Brain microvascular endothelial cell (primary cell): ENCODE measurements at regions not wholly inside any gene's neighbourhood (a gene's known extent, or its start where the extent isn't known, plus 50 kb on each side); places are given as distances from the start of the nearest gene placed in this dataset.
A peak's percentile ranks its signal among the peaks of the same experiment; 100 is the strongest.

Source experiments
- DNase-seq: peaks from one replicate; pipeline ENCODE4 v3.0.0-alpha.2; 2020
- H3K27ac ChIP-seq: fragments of 250-450 bp; sonication (Bioruptor Pico); 2 replicates; pipeline ENCODE4 v1.5.1; 2020; ENCODE audit warnings: mild to moderate bottlenecking, moderate library complexity
- H3K27me3 ChIP-seq: fragments of 250-450 bp; sonication (Bioruptor Pico); replicated peaks from 2 replicates; pipeline ENCODE4 v1.5.1; 2020; ENCODE audit warnings: mild to moderate bottlenecking
- H3K36me3 ChIP-seq: fragments of 250-450 bp; sonication (Bioruptor Pico); replicated peaks from 2 replicates; pipeline ENCODE4 v1.5.1; 2020; ENCODE audit warnings: mild to moderate bottlenecking
- H3K4me3 ChIP-seq: 2 replicates; pipeline ENCODE4 v1.5.1; 2011; ENCODE audit warnings: low read depth, mild to moderate bottlenecking, control low read depth, low read length, moderate library complexity
- in situ Hi-C: cut with HindIII; loops from 2 replicates; pipeline ENCODE4 v1.10.0; 2017; ENCODE audit warnings: low sequenced_read_pairs, low pct_ligation_motif_present
- TF ChIP-seq, protein P1 (sequence below): IDR thresholded peaks from 2 replicates; pipeline ENCODE4 v1.5.1; 2011; ENCODE audit warnings: low read depth, mild to moderate bottlenecking, moderate library complexity, low read length, control low read depth, inconsistent platforms; ENCODE audit errors: missing control alignments

- TF ChIP-seq, protein P1, sequence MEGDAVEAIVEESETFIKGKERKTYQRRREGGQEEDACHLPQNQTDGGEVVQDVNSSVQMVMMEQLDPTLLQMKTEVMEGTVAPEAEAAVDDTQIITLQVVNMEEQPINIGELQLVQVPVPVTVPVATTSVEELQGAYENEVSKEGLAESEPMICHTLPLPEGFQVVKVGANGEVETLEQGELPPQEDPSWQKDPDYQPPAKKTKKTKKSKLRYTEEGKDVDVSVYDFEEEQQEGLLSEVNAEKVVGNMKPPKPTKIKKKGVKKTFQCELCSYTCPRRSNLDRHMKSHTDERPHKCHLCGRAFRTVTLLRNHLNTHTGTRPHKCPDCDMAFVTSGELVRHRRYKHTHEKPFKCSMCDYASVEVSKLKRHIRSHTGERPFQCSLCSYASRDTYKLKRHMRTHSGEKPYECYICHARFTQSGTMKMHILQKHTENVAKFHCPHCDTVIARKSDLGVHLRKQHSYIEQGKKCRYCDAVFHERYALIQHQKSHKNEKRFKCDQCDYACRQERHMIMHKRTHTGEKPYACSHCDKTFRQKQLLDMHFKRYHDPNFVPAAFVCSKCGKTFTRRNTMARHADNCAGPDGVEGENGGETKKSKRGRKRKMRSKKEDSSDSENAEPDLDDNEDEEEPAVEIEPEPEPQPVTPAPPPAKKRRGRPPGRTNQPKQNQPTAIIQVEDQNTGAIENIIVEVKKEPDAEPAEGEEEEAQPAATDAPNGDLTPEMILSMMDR: no peak
- Histone ChIP-seq H3K36me3 (no peaks in the 10 kb centered on the region), H3K27ac (no peak overlapping the region), H3K27me3 (no peaks in the 10 kb centered on the region), H3K4me3 (no peak overlapping the region)
- in situ Hi-C loops: no loop called here
- no peak for DNase-seq
Measured at GRCh38 chr20:4571759-4572531, 114.3 kb upstream of the PRNP start.

- no peak overlapping the region for H3K27ac ChIP-seq
- TF ChIP-seq, protein P1: no peak
- H3K27me3 ChIP-seq: no peaks in the 10 kb centered on the region
- DNase-seq: no peak
- in situ Hi-C loops: no loop called here
- H3K4me3 ChIP-seq: no peak overlapping the region
- H3K36me3 ChIP-seq: no peaks in the 10 kb centered on the region
Measured at GRCh38 chr20:4569865-4570264, 116.4 kb upstream of the PRNP start.

- Histone ChIP-seq H3K36me3 (no peaks in the 10 kb centered on the region), H3K27ac (no peak overlapping the region), H3K27me3 (no peaks in the 10 kb centered on the region), H3K4me3 (no peak overlapping the region)
- in situ Hi-C loops: no loop called here
- TF ChIP-seq, protein P1: peak; percentile 59
- no peak for DNase-seq
Measured at GRCh38 chr20:4569092-4569491, 117.2 kb upstream of the PRNP start.

- Histone ChIP-seq H3K4me3 (no peak overlapping the region), H3K27ac (no peak overlapping the region), H3K36me3 (no peaks in the 10 kb centered on the region), H3K27me3 (no peaks in the 10 kb centered on the region)
- TF ChIP-seq, protein P1: no peak
- DNase-seq: no peak
- in situ Hi-C loops: no loop called here
Measured at GRCh38 chr20:4568361-4568959, 117.8 kb upstream of the PRNP start.

DNA sequence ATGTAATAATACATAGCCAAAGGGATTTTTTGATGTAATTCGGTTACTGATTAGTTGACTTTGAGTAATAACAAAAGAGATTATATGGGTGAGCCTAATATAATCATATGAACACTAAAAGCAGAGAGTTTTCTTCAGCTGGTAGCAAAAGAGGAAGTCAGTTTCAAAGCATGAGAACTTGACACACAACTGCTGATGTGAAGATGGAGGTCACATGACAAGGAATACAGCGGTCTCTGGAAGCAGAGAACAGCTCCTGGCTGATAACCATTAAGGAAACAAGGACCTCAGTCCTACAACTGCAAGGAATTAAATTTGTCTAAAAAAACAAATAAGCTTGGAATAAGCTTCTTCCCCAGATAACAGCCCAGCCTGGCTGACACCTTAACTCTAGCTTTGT lies 119.1 kb upstream of the PRNP start:
- H3K27ac ChIP-seq: no peak overlapping the region
- in situ Hi-C loops: no loop called here
- H3K36me3 ChIP-seq: no peaks in the 10 kb centered on the region
- no peak for DNase-seq
- H3K27me3 ChIP-seq: no peaks in the 10 kb centered on the region
- TF ChIP-seq, protein P1: no peak
- no peak overlapping the region for H3K4me3 ChIP-seq
